Tibial nerve (tissue), 4 donors: ENCODE measurements at regions not wholly inside any gene's neighbourhood (a gene's known extent, or its start where the extent isn't known, plus 50 kb on each side); places are given as distances from the start of the nearest gene placed in this dataset.

Experiments
- DNase-seq, 2 donors: peaks; one replicate each; pipeline ENCODE4 v3.0.0-alpha.2; 2019; ENCODE audit warnings: low spot score in 2 of 2
- H3K27ac ChIP-seq, 4 donors: fragments of 200-600 bp; sonication (generic) in 3 of 4; one replicate each; pipeline ENCODE4 v1.5.1; 2017 to 2019; ENCODE audit warnings: mild to moderate bottlenecking in 1 of 4
- H3K27me3 ChIP-seq, 2 donors: fragments of 200-600 bp; sonication (generic) in 1 of 2; one replicate each; pipeline versions ENCODE4 v1.5.1 to v1.6.0; 2017 to 2019
- H3K36me3 ChIP-seq, 3 donors: fragments of 200-600 bp; sonication (generic); one replicate each; pipeline ENCODE4 v1.5.1; 2018 to 2019
- H3K4me1 ChIP-seq, 4 donors: fragments of 200-600 bp; sonication (generic) in 3 of 4; one replicate each; pipeline ENCODE4 v1.5.1; 2017 to 2019
- H3K4me3 ChIP-seq, 4 donors: fragments of 200-600 bp; sonication (generic) in 3 of 4; one replicate each; pipeline ENCODE4 v1.5.1; 2017 to 2019; ENCODE audit warnings: mild to moderate bottlenecking in 1 of 4, moderate library complexity in 1 of 4
- H3K9me3 ChIP-seq, 4 donors: fragments of 200-600 bp; sonication (generic) in 3 of 4; one replicate each; pipeline ENCODE4 v1.5.1; 2017 to 2019
- EP300 ChIP-seq, 2 donors: sonication (generic); formaldehyde crosslinking; IDR thresholded peaks; one replicate each; pipeline ENCODE4 v1.6.1; 2017; ENCODE audit warnings: antibody characterized with exemption in 2 of 2, mild to moderate bottlenecking in 1 of 2
- POLR2A ChIP-seq, 2 donors: fragments of 450-650 bp; IDR thresholded peaks; one replicate each; pipeline ENCODE4 v1.6.1; 2017; ENCODE audit warnings: antibody characterized with exemption in 2 of 2, mild to moderate bottlenecking in 2 of 2, moderate library complexity in 2 of 2
- WGBS, 2 donors: methylation state at CpG; one replicate each; pipeline ENCODE4 v1.1.5; 2018; 5-methylcytosine and 5-hydroxymethylcytosine counted together
- TF ChIP-seq, protein P1 (sequence below), 5 experiments: fragments of 200-600 bp in 3 of 5; fragments of 450-650 bp in 2 of 5; sonication (generic) in 3 of 5; IDR thresholded peaks; one replicate each; pipeline ENCODE4 v1.5.1; 2016 to 2019; ENCODE audit warnings: antibody characterized with exemption in 5 of 5, mild to moderate bottlenecking in 3 of 5, moderate library complexity in 2 of 5

DNA sequence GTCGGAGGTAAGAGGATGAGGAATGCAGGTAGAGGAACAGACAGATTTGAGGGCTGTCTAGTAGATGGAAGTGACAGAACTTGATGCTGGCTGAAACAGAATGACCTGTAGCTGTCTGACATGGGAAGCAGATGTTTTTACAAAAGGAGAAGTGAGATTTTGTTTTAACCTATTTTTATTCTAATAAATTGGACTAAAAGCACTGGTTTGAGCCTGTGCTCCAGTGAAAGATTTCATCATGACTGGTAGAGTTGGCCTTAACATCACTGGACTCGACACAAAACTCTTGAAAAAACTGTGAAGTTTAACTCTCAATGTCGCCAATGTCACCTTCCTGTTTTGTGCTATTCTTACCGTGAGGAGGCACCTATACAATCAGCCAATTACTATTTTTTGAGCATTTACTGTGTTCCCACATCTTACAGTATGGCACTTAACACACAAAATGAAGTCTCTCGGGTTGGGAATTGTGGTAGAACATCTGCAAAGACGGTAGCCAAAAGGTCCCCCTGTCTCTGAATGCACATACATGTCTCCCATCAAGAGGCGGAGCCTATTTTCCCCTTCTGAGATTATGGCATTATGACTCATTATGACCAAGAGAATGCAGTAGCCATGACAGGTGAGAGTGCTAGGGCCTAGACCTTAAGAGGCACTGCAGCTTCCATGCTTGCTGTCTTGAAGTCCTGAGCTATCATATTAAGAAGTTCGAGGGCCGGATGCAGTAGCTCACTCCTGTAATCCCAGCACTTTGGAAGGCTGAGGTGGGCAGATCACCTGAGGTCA, 93.2 kb downstream of the FOXF2 start:
- 88 to 89% methylated on average over 9 of the region's 9 CpGs for WGBS, 2 donors
- no peak for DNase-seq
- H3K4me3 ChIP-seq = no peak overlapping the region
- no peaks in the 10 kb centered on the region for H3K4me1 ChIP-seq
- TF ChIP-seq, protein P1, sequence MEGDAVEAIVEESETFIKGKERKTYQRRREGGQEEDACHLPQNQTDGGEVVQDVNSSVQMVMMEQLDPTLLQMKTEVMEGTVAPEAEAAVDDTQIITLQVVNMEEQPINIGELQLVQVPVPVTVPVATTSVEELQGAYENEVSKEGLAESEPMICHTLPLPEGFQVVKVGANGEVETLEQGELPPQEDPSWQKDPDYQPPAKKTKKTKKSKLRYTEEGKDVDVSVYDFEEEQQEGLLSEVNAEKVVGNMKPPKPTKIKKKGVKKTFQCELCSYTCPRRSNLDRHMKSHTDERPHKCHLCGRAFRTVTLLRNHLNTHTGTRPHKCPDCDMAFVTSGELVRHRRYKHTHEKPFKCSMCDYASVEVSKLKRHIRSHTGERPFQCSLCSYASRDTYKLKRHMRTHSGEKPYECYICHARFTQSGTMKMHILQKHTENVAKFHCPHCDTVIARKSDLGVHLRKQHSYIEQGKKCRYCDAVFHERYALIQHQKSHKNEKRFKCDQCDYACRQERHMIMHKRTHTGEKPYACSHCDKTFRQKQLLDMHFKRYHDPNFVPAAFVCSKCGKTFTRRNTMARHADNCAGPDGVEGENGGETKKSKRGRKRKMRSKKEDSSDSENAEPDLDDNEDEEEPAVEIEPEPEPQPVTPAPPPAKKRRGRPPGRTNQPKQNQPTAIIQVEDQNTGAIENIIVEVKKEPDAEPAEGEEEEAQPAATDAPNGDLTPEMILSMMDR (IDR thresholded peaks at IDR 0.05) = no peak
- TF ChIP-seq POLR2A (IDR thresholded peaks at IDR 0.05) (no peak), EP300 (IDR thresholded peaks at IDR 0.05) (no peak)
- H3K36me3 ChIP-seq = no peaks in the 10 kb centered on the region
- no peaks in the 10 kb centered on the region for H3K9me3 ChIP-seq
- H3K27me3 ChIP-seq = no peaks in the 10 kb centered on the region
- no peak overlapping the region for H3K27ac ChIP-seq

GRCh38 chr6:1485678-1486077, 96.3 kb downstream of the FOXF2 start:
- no peak overlapping the region for H3K27ac ChIP-seq
- no peaks in the 10 kb centered on the region for H3K36me3 ChIP-seq
- no peak for DNase-seq
- no peaks in the 10 kb centered on the region for H3K9me3 ChIP-seq
- WGBS, 2 donors = 79 to 80% methylated on average over 5 of the region's 5 CpGs
- no peaks in the 10 kb centered on the region for H3K27me3 ChIP-seq
- H3K4me1 ChIP-seq = no peaks in the 10 kb centered on the region
- H3K4me3 ChIP-seq = no peak overlapping the region
- no peak for TF ChIP-seq EP300 (IDR thresholded peaks at IDR 0.05)
- TF ChIP-seq, protein P1 (IDR thresholded peaks at IDR 0.05) = no peak
- no peak for TF ChIP-seq POLR2A (IDR thresholded peaks at IDR 0.05)

DNA sequence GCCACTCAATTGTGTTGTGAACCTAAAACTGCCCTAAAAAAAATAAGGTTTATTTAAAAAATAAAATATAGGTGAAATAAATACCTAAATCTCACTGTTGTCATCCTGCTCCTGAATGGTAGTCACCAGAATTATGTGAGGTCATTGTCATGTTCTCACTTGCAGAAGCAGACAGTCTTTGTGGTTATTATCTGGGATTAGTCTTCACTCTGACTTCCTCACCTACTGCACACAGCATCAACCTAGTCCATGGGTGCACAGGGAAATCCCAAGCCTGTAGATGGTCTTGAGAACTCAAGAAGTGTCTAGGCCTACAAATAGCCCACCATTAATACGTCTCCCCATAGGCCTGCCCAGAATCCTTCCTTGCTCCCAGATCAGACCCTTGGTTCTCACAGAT, 97.0 kb downstream of the FOXF2 start:
- Histone ChIP-seq H3K9me3 (no peaks in the 10 kb centered on the region), H3K4me1 (no peaks in the 10 kb centered on the region), H3K4me3 (no peak overlapping the region), H3K27ac (no peak overlapping the region), H3K27me3 (no peaks in the 10 kb centered on the region), H3K36me3 (no peaks in the 10 kb centered on the region)
- no peak for DNase-seq
- 77 to 89% methylated on average over 1 of the region's 1 CpG for WGBS, 2 donors
- TF ChIP-seq, protein P1 (IDR thresholded peaks at IDR 0.05) = no peak
- TF ChIP-seq POLR2A (IDR thresholded peaks at IDR 0.05) = no peak
- TF ChIP-seq EP300 (IDR thresholded peaks at IDR 0.05) = no peak

- Histone ChIP-seq H3K4me1 (no peaks in the 10 kb centered on the region), H3K36me3 (no peaks in the 10 kb centered on the region), H3K27ac (no peak overlapping the region), H3K27me3 (no peaks in the 10 kb centered on the region), H3K9me3 (no peaks in the 10 kb centered on the region), H3K4me3 (no peak overlapping the region)
- 62% methylated on average over 4 of the region's 4 CpGs for WGBS, 2 donors
- DNase-seq = no peak
- TF ChIP-seq, protein P1 (IDR thresholded peaks at IDR 0.05) = no peak
Measured at GRCh38 chr6:1487239-1487638, 97.9 kb downstream of the FOXF2 start.

DNA sequence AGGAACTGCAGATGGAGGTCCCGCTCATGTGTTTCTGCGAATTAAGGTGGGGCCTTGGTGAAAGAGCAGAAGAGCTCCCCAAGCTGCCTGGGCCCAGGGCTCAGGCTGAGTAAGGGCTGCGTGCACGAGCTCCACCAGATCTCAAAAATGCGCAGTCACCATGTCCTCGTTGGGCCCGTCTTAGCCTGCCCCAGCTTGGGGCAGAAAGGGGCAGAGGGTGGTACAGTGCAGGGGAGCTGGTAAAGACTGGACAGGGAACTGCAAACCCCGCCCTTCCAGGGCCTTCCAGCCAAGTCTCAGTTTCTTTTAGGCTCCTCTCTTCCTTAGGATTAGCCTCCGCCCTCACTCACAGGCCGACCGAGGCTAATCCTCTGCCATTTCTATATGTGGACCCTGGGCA, 101.6 kb downstream of the FOXF2 start:
- H3K4me1 ChIP-seq = no peaks in the 10 kb centered on the region
- H3K36me3 ChIP-seq = no peaks in the 10 kb centered on the region
- no peak for DNase-seq
- 92 to 93% methylated on average over 11 of the region's 11 CpGs for WGBS, 2 donors
- no peak overlapping the region for H3K27ac ChIP-seq
- no peak overlapping the region for H3K4me3 ChIP-seq
- H3K9me3 ChIP-seq = peaks cover 0 to 9% (median 0%) of the 10 kb centered on the region in 4 donors
- H3K27me3 ChIP-seq = no peaks in the 10 kb centered on the region
- TF ChIP-seq POLR2A (IDR thresholded peaks at IDR 0.05) = no peak
- TF ChIP-seq, protein P1 (IDR thresholded peaks at IDR 0.05) = no peak
- no peak for TF ChIP-seq EP300 (IDR thresholded peaks at IDR 0.05)
